ENCODE measurements at regions not wholly inside any gene's neighbourhood (a gene's known extent, or its start where the extent isn't known, plus 50 kb on each side); places are given as distances from the start of the nearest gene placed in this dataset.

- H3K27me3 ChIP-seq (ENCODE audit: control insufficient read depth in 2 of 2, insufficient read depth in 2 of 2, low read length in 2 of 2) = no peaks in the 10 kb centered on the region
- no TSS peak for BruUV-seq (replicated peaks)
- in situ Hi-C loops (cut with MboI) (no loop called here), intact Hi-C loops (cut with micrococcal nuclease) (no loop called here)
- ChIA-PET POLR2A (no interaction called here), CTCF (ENCODE audit: low intra/inter-chr PET ratio) (no interaction called here)
- no peak for ATAC-seq
- FAIRE-seq = no peak
- H3K4me3 ChIP-seq = no peak overlapping the region
- H3K4me2 ChIP-seq (ENCODE audit: insufficient read depth, low read length) = no peak overlapping the region
- no peak overlapping the region for H2AFZ ChIP-seq (ENCODE audit: low read depth, low read length)
- no peaks in the 10 kb centered on the region for H3K36me3 ChIP-seq (ENCODE audit: control insufficient read depth, insufficient read depth, low read length)
- H3K9me3 ChIP-seq (replicated peaks; ENCODE audit: control insufficient read depth, insufficient read depth, low read depth, low read length) = peaks cover 6% of the 10 kb centered on the region; the same call in 1 of the 2 replicates
- no peak for DNase-seq (ENCODE audit: extremely low read depth in 1 of 4, low spot score in 3 of 4)
- H3K9ac ChIP-seq (ENCODE audit: insufficient read depth in 1 of 2, low read depth in 2 of 2, low read length in 2 of 2) = no peak overlapping the region
- no peak for TF ChIP-seq ZNF699 (CRISPR knock-in tag; IDR thresholded peaks at IDR 0.05; ENCODE audit: insufficient replicate concordance)
- no peak for TF ChIP-seq ASH1L (IDR thresholded peaks at IDR 0.05; ENCODE audit: borderline replicate concordance, low read depth, partially characterized antibody)
- TF ChIP-seq TAF9B (IDR thresholded peaks at IDR 0.05; ENCODE audit: partially characterized antibody) = no peak
- TF ChIP-seq ID3 (CRISPR knock-in tag; IDR thresholded peaks at IDR 0.05) = no peak
- TF ChIP-seq ID3 (tag; IDR thresholded peaks at IDR 0.05) = no peak
- TF ChIP-seq CSDE1 (IDR thresholded peaks at IDR 0.05) = no peak
- no peak for TF ChIP-seq TBL1XR1 (IDR thresholded peaks at IDR 0.05; ENCODE audit: low read length in 2 of 2)
- no peak for TF ChIP-seq MAZ (CRISPR knock-in tag; conservative IDR thresholded peaks at IDR 0.05 in 1 of 2, IDR thresholded peaks at IDR 0.05 in 1 of 2)
- no peak for TF ChIP-seq ZNF707 (CRISPR knock-in tag; conservative IDR thresholded peaks at IDR 0.05)
- TF ChIP-seq MTF1 (CRISPR knock-in tag; IDR thresholded peaks at IDR 0.05; ENCODE audit: borderline replicate concordance) = no peak
- no peak for TF ChIP-seq MEIS2 (IDR thresholded peaks at IDR 0.05; ENCODE audit: partially characterized antibody)
- TF ChIP-seq SP2 (IDR thresholded peaks at IDR 0.05; ENCODE audit: extremely low read depth, low read depth, low read length, poor library complexity, severe bottlenecking) = no peak
- TF ChIP-seq GATAD2B (IDR thresholded peaks at IDR 0.05; ENCODE audit: borderline replicate concordance) = no peak
- no peak for TF ChIP-seq ZBTB2 (IDR thresholded peaks at IDR 0.05)
- TF ChIP-seq MECOM (CRISPR knock-in tag; IDR thresholded peaks at IDR 0.05) = no peak
- TF ChIP-seq KLF6 (CRISPR knock-in tag; IDR thresholded peaks at IDR 0.05; ENCODE audit: borderline replicate concordance) = no peak
- no peak for TF ChIP-seq MBD2 (IDR thresholded peaks at IDR 0.05; ENCODE audit: borderline replicate concordance, low read depth)
- H4K20me1 ChIP-seq (replicated peaks; ENCODE audit: control insufficient read depth, insufficient read depth, low read length) = no peaks in the 10 kb centered on the region
- H3K4me1 ChIP-seq (replicated peaks in 1 of 2; ENCODE audit: control insufficient read depth in 2 of 2, insufficient read depth in 2 of 2, low read length in 2 of 2) = no peaks in the 10 kb centered on the region
- H3K9me1 ChIP-seq (ENCODE audit: control insufficient read depth, insufficient read depth, low read length) = no peaks in the 10 kb centered on the region
- H3K79me2 ChIP-seq (ENCODE audit: control insufficient read depth, insufficient read depth, low read length) = no peaks in the 10 kb centered on the region
- H3K27ac ChIP-seq (ENCODE audit: extremely low read depth, low read depth, low read length) = no peak overlapping the region
- WGBS (ENCODE audit: insufficient coverage, low coverage, missing lambda C conversion rate) = 3% methylated on average over 7 of the region's 7 CpGs
Observed at GRCh38 chr1:217372049-217372970, 258.6 kb downstream of the GPATCH2 start.
